ENCODE measurements at regions not wholly inside any gene's neighbourhood (a gene's known extent, or its start where the extent isn't known, plus 50 kb on each side); places are given as distances from the start of the nearest gene placed in this dataset.
"Not testable (repeated sequence)": the region's sequence is repeated elsewhere in the genome, so short reads cannot be mapped to it uniquely, and the experiment has no call there.

- no peak for DNase-seq
Observed at GRCh38 chr10:53325066-53325465, 552.5 kb upstream of the MBL2 start.

DNA sequence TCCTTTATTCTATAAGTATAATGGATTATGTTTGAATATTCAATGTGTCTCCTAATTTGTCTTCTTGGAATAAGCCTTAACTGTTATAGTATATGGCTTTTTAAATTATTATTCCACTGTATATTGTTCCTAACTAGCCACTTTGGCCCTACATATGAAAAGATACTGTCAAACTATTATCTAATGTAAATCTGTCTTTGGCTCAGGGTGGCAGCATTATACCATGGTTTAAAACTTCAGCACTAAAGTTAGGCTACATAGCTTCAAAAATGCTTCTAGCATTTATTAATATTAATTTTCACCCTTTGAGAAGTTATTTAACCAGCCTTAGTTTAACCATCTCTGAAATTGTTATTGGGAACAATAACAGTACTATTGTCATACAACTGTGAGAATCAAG lies 543.1 kb upstream of the MBL2 start:
- no peak for DNase-seq

DNA sequence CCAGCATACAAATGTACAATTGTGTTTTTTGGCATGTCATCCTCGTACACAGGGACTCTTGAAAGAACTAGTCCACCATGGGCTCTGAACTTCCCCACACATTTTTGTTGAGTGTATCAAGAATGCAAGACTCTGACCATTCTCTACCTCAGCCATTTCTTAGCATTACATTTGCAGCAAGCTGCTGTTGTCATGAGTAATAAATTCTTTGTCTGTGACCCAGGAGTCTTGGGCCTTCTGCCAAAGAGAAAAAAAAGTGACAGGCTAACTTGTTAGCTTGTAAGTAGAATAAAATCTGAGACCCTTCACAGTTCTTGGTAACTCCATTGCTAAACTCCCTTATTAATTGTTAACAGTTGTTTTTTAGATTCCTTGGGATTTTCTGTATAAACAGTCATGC lies 542.3 kb upstream of the MBL2 start:
- DNase-seq = no peak

GRCh38 chr10:53298443-53298842 lies 525.9 kb upstream of the MBL2 start:
- DNase-seq = no peak

- no peak for DNase-seq
Observed at GRCh38 chr10:53284615-53285182, 512.1 kb upstream of the MBL2 start.

DNA sequence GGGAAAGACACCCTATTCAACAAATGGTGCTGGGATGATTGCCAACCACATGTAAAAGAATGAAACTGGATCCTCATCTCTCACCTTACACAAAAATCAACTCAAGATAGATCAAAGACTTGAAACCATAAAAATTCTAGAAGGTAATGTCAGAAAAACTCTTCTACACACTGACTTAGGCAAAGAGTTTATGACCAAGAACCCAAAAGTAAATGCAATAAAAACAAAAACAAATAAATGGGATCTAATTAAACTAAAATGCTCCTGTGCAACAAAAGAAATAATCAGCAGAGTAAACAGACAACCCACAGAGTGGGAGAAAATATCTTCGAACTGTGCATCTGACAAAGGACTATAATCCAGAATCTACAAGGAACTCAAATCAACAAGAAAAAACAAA lies 504.2 kb upstream of the MBL2 start:
- DNase-seq = no peak

DNA sequence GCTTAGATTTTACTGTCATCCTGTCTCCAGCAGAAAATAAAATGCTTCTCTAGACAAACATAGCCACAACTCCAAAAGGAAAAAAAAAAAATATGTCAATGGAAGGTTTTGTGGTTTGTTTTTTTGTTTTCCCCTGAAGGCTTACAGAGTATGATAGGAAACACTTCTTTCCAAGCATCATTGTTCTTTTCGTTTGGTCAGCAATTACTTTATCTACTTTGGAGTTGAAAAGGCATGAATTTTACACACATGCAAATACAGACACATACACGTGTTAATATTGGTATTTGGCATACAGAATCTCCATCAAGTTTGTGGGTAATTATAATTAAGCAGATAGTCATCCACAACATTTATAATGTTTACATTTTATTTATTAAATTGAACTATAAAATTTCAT lies 496.9 kb upstream of the MBL2 start:
- DNase-seq = no peak

DNA sequence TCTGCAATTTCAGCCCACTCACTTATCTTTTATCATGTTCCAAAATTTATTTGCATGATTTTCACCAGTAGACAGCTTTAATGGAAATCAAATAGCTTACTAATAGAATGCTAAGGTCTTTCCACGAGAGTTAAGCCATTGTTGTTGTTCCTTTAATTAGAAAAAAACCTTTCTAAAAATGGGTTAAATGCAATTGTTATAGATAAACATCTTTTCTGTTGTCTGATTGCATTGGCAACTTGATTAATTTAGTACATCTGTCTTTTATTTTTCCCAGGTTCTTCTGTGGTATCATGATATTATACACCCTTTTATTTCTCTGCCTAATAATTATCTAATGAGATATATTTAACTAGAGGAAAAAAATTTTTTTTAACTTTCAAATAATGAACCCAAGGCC lies 487.6 kb upstream of the MBL2 start:
- no peak for DNase-seq

- DNase-seq = no peak
Observed at GRCh38 chr10:53256623-53257022, 484.0 kb upstream of the MBL2 start.

DNA sequence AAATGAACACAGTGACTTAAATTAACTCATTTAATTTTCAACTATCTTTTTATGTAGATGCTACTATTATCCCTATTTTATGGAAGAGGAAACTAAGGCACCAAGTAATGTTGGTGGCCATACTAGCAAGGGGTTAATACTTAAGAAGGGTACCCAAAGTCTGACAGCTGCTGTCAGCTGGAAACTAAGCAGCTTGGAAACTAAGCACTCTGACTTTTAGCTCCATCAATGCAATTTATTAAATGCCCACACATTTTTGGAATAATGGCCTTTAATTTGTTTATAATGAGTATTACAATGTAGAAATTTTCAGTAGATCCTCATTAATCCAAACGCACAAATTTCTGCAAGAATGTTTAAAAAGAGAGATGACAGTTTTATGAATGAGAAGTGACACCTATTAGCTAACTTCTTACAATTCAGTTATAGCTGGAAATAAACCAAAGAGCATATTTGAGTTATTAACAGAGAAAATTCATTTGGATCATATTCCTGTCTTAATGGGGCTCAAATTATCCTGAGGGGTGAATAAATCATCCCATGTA lies 483.1 kb upstream of the MBL2 start:
- no peak for DNase-seq

GRCh38 chr10:53253221-53253620 lies 480.6 kb upstream of the MBL2 start:
- DNase-seq = no peak

DNA sequence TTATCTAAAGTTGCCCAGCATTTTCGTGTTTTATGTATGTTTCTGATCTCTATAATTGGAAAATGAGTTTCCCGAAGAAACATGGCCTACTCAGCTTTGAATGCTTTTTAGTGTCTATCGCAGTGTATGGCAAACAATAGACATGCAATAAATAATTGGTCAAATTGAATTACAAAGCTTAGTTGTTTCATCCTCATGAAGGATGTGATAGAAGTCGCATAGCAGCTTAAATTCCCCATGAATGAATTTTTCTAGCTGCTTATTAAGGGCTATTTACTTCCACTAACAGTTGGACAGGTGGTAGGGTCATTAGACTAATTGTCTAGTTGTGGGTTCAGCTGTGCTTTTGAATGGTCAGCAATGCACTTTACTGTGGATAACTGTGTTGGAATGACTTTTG lies 467.3 kb upstream of the MBL2 start:
- DNase-seq = peak; percentile 63

DNA sequence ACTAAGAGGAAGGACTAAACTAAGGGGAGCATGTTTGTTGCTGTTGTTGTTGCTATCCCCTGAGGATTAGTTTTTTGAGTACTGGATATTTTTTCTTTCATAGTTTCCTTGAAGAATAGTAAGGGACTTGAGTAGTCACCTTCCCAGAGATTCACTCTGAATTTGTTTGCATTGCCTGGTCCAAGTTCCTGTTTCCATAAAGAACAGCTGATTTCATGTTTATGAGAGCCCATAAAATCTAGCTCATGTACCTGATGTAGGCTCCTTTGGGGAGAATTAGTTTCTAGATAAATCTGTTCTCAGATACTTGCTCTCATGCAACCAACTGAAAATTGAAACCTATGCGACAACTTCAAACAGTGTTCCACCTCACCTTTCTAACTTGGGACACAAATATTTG lies 464.4 kb upstream of the MBL2 start:
- no peak for DNase-seq

DNA sequence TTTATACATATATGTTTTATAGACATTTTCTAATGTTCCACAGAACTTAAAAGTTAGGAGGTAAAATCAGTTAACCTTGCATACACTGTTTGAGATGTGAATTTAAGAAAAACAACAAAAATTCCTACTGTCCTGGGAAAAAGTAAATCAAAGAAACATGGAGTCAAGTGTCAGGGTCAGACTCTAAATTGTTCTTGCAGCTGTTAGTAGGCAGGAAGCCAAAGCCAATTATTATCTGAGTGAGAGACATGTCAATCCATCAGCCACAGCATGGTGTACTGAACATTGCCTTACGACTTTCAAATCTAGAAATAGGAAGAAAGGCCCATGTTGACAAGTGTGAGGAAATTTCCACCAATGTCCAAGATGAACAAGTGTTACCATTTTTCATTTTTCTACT lies 461.2 kb upstream of the MBL2 start:
- peak; percentile 68 for DNase-seq

- no peak for DNase-seq
Observed at GRCh38 chr10:53230651-53231050, 458.1 kb upstream of the MBL2 start.

GRCh38 chr10:53223851-53224250 lies 451.3 kb upstream of the MBL2 start:
- no peak for DNase-seq

DNA sequence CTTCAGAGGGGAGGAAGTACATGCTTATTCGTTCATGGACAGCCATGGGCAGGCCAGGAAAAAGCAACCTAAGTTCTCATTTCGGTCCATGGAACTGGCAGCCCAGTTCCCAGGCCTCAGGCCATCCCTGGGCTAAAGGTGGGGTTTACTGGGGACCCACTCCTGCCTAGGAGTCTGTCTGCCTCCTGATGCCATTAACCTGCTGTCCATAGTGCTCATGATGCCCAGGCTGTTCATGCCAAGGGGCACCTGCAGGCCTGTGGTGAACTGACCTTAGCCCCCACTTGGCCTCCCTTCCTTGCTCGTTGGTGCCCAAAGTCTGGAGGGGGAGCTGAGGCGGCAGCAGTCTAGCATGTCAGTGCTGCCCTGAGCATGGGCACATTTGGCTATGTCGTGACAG lies 450.2 kb upstream of the MBL2 start:
- DNase-seq = no peak

GRCh38 chr10:53209944-53210611 lies 437.5 kb upstream of the MBL2 start:
- DNase-seq = peak; percentile 6

GRCh38 chr10:53183733-53184132 lies 411.1 kb upstream of the MBL2 start:
- no peak for DNase-seq

- DNase-seq = no peak
Observed at GRCh38 chr10:53177468-53177867, 404.9 kb upstream of the MBL2 start.

DNA sequence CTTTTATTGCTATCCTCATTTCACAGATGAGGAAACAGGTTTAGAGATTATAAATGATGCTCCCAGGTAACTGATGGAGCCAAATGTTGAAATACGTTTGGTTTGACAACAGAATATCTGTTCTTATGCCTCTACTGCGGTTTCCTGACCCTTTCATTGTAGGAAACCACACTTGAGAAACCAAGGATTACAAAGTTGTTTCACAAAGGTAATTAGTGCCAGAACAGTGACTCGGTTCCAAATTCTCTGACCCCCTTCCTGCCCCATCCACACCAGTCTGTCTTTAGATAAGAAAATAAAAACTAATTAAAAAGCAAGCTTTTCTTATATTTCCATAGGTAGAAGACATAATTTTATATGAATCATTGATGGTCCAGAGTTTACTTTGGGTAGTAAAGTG lies 393.7 kb upstream of the MBL2 start:
- DNase-seq = no peak

- DNase-seq = no peak
Observed at GRCh38 chr10:53162856-53163255, 390.3 kb upstream of the MBL2 start.

- DNase-seq = no peak
Observed at GRCh38 chr10:53161231-53161630, 388.6 kb upstream of the MBL2 start.

- DNase-seq = not testable (repeated sequence)
Observed at GRCh38 chr10:53155674-53156073, 383.1 kb upstream of the MBL2 start.

DNA sequence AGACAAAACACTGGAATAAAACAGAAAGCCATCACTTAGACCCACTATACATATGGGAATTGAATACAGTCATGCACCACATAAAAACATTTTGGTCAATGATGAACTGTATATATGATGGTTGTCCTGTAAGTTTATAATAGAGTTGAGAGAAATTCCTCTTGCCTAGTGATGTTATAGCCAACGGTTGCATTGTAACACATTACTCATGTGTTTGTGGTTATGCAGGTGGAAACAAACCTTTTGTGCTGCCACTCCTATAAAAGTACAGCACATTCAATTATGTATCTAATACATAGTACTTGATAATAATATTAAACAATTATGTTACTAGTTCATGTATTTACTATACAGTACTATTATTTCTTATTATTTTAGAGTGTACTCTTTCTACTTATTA lies 381.2 kb upstream of the MBL2 start:
- no peak for DNase-seq
